Epidermal melanocyte (primary cell): ENCODE measurements at regions not wholly inside any gene's neighbourhood (a gene's known extent, or its start where the extent isn't known, plus 50 kb on each side); places are given as distances from the start of the nearest gene placed in this dataset.

ENCODE experiments used
- DNase-seq: peaks from one replicate; pipeline ENCODE4 v3.0.0; 2011; ENCODE audit warnings: low spot score; ENCODE audit not compliant: insufficient read length

DNA sequence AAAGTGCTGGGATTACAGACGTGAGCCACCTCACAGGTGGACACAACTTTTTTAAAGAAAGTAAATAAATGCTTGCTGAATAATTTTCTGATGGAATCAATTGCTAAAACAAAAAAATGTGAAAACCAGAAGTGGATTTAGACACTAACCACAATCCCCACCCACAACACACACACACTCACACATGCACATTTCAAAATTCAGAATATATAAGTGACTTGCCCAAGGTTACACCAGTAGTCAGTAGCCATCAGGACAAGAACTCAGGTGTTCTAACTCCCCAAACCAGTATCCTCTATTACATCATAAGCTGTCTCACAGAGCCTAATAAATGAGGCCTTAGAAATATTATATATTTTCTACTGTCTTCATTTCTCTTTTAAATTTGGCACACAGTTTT lies 1923.6 kb upstream of the PIK3C3 start:
- no peak for DNase-seq

DNA sequence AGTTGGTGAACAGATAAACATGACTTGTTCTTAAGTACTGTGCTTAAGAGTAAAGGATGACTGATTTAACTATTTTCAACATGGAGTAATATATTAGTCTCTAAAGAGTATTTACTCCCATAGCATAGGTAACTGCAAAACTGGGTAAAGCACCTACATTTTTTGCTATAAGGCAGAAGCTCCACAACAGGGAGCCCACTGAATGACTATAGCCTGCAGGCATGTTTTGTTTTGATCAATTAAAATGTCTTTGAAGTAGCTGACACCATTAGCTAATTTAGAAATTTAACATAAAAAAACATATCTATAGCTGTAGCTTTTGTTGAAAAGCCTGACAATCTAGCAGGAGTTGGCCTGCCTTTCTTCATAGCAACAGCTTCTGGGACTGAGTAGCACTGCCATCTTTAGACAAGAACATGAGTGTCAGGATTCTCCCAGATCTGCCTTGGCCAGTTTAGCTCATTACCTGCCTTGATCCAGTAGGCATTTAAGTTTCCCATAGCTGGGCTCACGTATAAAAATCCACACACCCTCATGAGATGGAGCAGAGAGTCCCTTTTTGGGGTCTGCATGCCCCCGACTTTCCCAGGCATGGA lies 1935.1 kb upstream of the PIK3C3 start:
- DNase-seq, result no peak

DNA sequence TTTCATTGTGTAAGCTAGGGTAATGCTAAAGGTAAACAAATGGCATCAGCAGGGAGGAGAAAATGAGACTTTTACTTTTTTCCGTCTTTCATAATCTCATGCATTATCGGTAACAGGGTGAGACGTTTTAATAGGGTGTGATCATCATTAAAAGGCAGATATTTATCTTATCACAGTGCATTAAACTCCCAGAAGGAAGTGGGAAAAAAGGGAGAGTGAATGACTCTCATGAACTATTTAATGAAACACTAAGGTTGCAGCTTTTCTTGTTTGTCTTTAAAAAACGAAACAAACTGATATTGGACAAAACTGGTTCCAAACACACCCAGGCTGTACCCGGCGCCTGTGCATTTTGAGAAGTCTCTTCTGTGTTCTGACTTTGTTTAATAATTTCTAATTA lies 1936.8 kb upstream of the PIK3C3 start:
- DNase-seq, result no peak

GRCh38 chr18:40017021-40017420 lies 1938.0 kb upstream of the PIK3C3 start:
- no peak for DNase-seq

DNA sequence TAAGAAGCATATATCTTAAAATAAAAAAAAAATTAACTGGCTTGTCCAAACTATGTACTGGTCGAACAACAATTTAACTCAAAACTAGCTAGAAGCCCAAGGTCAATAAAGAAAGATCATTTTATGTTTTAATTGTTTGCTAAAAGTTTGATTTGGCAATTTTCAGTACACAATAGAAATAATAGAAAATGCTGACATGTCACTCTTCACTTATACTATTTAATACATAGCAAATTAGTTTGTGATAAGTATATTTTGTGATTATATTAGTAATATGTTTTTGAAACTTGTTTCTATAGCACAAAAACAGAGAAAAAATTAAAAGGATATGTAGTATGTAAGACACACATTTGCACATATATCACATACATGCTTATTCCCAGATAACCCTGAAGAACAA lies 1938.6 kb upstream of the PIK3C3 start:
- DNase-seq, result no peak

DNA sequence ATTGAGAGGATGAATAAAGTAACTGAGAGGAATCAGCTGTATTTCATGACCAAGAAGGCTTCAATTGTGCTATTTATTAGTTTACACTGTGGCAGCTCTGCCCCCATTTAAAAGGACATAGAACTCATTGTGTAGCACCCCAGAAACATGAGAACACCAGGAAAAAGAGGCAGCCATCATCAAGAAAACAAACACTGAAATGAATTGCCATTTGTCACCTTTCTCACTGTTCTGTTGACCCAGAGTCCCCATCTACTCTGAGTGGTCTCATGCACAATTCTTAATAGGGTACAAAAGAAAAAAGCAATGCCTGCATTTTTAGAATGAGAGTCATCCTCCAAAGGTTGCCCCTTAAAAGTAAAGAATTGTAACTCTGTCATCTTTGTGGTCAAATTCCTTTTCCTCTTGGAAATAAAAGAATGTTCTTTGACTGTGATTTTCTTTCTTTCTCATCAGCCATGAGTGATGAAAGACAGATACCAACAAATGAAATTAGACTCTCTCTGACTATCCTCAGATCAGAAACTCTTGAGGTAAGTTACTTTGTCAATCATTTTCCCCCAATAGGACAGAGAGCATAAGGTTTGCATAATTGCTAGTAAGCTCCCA lies 1941.9 kb upstream of the PIK3C3 start:
- DNase-seq, result no peak

DNA sequence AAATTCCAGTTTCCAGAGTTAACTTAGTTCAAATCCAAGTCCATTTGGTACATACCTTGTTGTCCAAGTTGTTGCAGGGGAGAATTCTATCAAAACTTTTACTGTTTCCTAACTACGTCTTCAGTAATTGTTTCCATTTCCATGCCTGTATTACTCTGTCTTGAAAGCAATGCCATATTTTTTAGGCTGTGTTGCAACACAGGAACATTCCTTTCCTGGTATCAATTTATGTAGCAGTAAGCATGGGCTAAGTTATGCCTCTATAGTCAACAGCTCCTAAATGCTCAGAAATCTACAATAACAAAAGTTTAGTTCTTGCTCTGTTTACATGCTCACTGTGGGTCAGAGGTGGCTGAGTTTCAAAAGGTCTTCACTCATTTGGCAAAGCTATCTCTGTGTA lies 1943.8 kb upstream of the PIK3C3 start:
- DNase-seq, result no peak

GRCh38 chr18:40006634-40007033 lies 1948.4 kb upstream of the PIK3C3 start:
- no peak for DNase-seq

GRCh38 chr18:40004246-40004645 lies 1950.8 kb upstream of the PIK3C3 start:
- DNase-seq, result no peak

DNA sequence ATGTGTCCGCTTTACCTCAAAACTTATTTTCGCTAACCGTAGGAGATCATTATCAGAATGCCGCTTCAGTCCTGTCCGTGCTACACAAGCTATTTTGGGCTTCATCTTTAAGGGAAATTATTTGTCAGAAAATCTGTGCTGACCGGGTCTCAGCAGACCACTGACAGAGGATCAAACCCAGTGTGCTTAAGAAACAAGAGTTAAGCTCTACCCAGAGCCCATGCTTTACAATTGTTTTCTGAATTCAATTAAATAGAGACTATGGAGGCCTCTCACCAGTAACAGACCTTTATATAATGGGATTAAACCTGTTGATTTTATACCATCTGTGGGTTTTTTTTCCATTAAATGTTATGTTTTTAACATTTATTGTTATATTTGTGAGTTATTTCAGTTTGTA lies 1956.7 kb upstream of the PIK3C3 start:
- no peak for DNase-seq

DNA sequence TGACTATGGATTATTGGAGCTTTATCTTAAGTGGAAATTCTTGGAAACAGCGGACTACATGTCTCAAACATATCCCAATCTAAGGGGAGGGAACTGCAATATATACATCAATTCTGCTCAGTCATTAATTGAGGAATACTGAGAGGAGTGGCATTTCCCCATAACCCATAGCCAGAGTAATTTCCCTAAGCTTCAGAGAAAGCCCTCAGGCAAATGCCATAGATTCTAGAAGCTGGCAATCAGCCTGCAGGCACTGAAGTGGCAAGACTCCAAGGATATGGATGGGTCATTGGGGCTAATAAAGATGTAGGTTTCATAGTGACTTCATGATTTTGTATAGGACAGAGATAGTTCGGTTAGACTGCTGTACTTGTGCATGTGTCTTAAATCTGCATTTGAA lies 1960.5 kb upstream of the PIK3C3 start:
- DNase-seq, result no peak

- no peak for DNase-seq
Observed at GRCh38 chr18:39991696-39992265, 1963.3 kb upstream of the PIK3C3 start.

- no peak for DNase-seq
Observed at GRCh38 chr18:39990540-39990939, 1964.5 kb upstream of the PIK3C3 start.

GRCh38 chr18:39976771-39977170 lies 1978.3 kb upstream of the PIK3C3 start:
- no peak for DNase-seq

GRCh38 chr18:39972521-39972920 lies 1982.5 kb upstream of the PIK3C3 start:
- DNase-seq, result no peak

GRCh38 chr18:39969803-39970494 lies 1985.1 kb upstream of the PIK3C3 start:
- DNase-seq, result no peak

GRCh38 chr18:39966275-39966674 lies 1988.8 kb upstream of the PIK3C3 start:
- no peak for DNase-seq

GRCh38 chr18:39962546-39962945 lies 1992.5 kb upstream of the PIK3C3 start:
- no peak for DNase-seq

- DNase-seq, result no peak
Observed at GRCh38 chr18:39960550-39960949, 1994.5 kb upstream of the PIK3C3 start.

- no peak for DNase-seq
Observed at GRCh38 chr18:39959839-39960238, 1995.2 kb upstream of the PIK3C3 start.

DNA sequence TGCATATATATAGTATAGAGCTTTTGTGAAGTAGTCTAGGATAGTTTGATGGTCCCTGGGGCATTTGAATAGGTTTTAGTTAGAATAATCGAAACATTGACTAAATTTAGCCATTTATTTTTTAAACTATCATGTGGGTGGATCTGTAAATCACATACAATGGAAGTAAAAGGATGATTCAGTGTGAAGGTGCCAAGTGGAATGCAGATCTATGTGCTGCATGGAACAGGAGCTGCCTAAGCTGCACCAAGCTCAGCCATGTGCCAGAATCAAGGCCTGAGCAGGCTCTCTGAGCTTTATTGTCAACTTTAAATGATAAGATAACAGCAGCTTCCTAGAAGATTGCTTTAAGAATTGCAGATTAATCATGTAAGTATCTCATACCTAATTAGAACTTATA lies 1996.2 kb upstream of the PIK3C3 start:
- DNase-seq, result no peak

- DNase-seq, result no peak
Observed at GRCh38 chr18:39952816-39953215, 2002.2 kb upstream of the PIK3C3 start.
